Effector CD8-positive, alpha-beta T cell (primary cell): ENCODE measurements at regions not wholly inside any gene's neighbourhood (a gene's known extent, or its start where the extent isn't known, plus 50 kb on each side); places are given as distances from the start of the nearest gene placed in this dataset.
"Not testable (repeated sequence)": the region's sequence is repeated elsewhere in the genome, so short reads cannot be mapped to it uniquely, and the experiment has no call there.

Source experiments
- DNase-seq: peaks from one replicate; lab custom pipeline; 2025; lab: John Stamatoyannopoulos, UW

- no peak for DNase-seq
Measured at GRCh38 chr2:82968358-82968757, 1490.7 kb downstream of the SUCLG1 start.

GRCh38 chr2:82964341-82964740, 1494.7 kb downstream of the SUCLG1 start:
- DNase-seq = no peak

DNA sequence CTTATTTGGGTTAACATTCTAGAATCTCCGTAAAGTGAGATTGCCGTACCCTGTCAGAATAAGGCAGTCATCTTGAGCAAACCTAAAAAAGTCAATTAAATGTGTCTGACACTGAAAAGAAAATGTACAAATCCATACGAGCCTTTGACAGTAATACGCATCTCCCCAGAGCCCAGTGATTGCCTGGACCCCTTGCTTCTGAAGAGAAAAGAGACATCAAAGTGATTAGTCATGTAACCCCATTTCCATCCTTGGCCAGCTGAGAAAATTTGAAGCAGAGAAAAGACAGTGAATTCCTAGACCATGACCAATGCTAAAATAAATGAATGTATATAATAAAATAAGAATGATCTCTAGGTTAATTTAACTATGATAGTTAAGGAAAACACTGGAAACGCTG, 1499.4 kb downstream of the SUCLG1 start:
- no peak for DNase-seq

DNA sequence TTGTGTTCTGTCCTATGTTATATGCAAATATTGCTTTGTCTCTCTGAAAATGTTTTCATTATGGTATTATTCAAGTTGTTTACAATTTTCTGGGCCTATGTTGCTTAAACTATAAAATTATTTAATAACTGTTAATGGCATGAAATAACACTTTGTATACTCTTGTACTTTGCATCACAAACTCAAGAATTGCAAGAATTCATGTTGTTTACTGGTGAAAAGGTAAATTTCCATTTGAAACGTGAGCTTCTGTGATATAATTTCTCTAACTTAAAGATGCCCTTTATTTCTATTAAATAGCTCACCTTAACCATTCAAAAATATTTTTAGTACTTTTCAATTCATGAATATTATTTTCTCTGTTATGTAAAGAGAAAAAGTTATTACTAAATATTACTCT, 1504.2 kb downstream of the SUCLG1 start:
- no peak for DNase-seq

- DNase-seq = no peak
Measured at GRCh38 chr2:82939211-82939610, 1519.9 kb downstream of the SUCLG1 start.

GRCh38 chr2:82938321-82938845, 1520.7 kb downstream of the SUCLG1 start:
- DNase-seq = not testable (repeated sequence)

DNA sequence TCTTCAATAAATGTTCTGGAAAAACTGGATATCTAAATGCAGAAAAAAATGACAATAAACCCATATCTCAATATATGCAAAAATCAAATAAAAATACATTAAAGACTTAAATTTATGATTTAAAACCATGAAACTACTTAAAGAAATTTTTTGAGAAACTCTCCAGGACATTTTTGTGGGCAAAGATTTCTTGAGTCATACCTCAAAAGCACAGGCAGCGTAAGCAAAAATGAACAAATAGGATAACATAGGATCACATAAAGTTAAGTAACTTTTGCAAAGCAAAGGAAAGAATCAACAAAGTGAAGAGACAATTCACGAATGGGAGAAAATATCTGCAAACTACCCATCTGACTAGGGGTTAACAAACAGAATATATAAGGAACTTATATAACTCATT, 1545.5 kb downstream of the SUCLG1 start:
- DNase-seq = no peak

- no peak for DNase-seq
Measured at GRCh38 chr2:82896117-82896516, 1563.0 kb downstream of the SUCLG1 start.

GRCh38 chr2:82893190-82893589, 1565.9 kb downstream of the SUCLG1 start:
- DNase-seq = no peak

- no peak for DNase-seq
Measured at GRCh38 chr2:82879803-82880202, 1579.3 kb downstream of the SUCLG1 start.

DNA sequence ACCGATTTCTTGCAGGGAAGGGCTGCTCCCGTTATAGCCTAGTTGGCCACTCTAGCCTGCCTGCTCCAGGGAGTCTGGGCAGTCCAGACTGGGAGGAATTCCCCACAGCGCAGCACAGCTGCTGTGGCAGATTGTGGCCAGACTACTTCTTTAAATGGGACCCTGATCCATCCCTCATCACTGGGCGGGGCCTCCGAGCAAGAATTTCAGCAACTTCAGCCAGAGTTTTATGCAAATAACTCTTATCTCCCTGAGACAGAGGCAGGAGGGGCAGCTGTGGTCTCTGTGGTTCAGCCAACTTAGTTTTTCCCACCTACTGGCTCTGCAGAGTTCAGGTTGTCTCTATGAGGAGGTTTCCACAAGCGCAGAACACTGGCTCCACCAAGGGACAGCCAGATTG, 1583.2 kb downstream of the SUCLG1 start:
- DNase-seq = no peak

DNA sequence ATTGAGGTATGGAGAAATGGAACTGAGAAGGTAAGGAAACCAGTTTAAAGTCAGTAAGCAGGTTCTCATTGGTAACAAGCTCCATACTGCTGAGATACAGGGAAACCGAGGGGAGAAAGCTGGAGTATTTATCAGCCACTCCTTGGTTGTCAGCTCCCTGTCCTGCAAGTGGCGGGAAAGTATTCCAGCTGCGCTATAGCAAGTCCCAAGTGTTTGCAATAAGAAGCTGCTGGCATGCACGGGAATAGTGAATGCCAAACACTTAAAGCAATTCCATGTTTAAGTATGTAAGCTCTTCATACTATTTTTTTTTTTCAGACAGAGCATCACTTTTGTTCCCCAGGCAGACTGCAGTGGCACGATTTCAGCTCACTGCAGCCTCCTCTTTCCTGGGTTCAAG, 1601.1 kb downstream of the SUCLG1 start:
- no peak for DNase-seq

DNA sequence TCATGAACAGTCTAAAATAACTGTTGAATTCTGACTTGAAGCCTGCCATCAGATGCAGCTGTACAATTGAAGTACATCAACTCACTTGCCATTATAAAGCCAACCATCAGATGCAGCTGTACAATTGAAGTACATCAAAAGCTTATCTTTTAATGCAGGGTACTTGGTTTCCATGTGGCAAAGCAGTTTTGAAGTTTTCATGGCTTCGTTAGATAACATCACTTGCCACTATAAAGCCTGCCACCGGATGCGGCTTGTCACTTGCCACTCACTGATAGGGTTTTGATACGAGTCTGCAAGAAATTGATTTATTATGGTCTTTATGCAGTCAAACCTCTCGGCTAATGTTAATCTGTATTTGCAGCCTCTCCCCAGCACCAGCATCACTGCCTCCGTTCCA, 1605.8 kb downstream of the SUCLG1 start:
- no peak for DNase-seq

DNA sequence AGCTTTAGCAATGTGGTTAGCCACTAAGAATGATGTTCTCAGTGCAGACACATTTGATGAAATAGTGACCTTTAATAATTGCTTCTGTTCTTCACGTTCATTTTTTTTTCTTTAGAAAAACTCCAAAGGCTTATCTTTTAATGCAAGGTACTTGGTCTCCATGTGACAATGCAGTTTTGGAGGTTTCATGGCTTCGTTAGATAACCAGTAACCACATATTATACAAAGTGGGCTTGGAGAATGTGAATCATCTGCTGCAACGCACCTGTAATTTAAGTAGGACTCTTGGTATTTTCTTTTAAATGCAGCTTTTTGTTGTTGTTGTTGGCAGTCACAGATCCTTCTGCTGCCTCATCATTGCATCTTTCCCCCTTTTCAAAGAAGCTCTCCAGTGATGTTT, 1606.3 kb downstream of the SUCLG1 start:
- DNase-seq = no peak

DNA sequence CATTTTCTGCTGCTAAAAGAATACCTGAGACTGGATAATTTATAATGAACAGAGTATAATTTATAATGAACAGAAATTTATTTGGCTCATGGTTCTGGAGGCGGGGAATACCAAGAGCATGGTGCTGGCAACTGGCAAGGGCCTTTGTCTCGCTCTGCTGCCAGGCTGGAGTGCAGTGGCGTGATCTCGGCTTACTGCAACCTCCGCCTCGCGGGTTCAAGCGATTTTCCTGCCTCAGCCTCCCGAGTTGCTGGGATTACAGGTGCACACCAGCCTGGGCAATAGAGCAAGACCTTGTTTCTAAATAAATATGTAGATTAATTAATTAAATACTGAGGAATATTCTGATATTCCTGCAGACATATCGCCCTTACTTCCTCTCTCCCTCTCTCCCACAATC, 1610.8 kb downstream of the SUCLG1 start:
- no peak for DNase-seq

- no peak for DNase-seq
Measured at GRCh38 chr2:82839036-82839435, 1620.0 kb downstream of the SUCLG1 start.

- no peak for DNase-seq
Measured at GRCh38 chr2:82837588-82838304, 1621.3 kb downstream of the SUCLG1 start.

GRCh38 chr2:82834893-82835292, 1624.2 kb downstream of the SUCLG1 start:
- no peak for DNase-seq

GRCh38 chr2:82827426-82827825, 1631.7 kb downstream of the SUCLG1 start:
- no peak for DNase-seq

DNA sequence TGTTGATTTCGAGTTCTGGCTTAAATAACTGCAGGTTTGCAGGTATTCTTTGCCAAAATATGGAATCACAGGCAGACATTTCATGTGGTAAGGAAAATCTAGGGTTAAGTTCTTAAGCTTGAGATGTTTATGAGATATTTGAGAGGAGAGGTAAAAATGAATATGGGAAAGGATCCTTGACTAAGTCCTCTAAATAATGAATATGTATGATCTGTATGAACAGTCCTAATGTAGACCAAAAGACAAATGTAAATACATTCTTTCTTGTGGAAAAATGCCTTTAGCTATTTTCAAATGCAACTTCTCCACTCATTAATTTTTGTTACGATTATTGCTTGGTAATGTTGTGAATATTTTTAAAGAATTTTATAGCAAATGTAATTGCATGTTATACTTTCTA, 1632.6 kb downstream of the SUCLG1 start:
- DNase-seq = no peak

DNA sequence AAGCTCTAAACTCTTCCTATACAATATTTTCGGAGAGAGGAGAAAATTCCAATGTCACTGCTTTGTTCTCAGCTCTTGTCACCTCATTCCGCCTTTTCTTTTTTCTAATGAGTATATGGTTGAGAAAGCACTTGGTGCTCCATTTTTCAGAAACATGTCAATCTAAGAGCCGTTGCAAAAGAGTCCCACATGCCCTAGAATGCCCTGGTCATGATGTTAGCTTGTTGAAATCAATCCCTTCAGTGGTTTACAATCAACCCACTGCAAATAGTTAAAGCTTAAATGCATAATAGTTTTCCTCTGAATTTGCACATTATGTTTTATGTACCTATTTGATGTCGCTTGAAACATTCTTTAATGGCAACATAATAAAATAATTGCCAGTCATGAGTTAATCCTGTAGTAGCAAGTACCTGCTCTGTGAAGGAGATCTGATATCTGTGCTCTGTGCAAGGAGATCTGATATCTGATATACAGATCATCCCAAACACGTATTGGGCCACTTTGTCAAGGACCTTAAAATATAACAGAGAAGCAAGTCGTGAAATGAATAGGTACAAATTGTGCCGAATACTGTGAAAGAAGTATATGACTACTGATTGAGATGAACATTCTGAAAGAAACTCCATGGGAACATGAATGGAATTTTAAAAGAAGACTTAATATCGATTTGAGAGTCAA, 1633.5 kb downstream of the SUCLG1 start:
- no peak for DNase-seq

DNA sequence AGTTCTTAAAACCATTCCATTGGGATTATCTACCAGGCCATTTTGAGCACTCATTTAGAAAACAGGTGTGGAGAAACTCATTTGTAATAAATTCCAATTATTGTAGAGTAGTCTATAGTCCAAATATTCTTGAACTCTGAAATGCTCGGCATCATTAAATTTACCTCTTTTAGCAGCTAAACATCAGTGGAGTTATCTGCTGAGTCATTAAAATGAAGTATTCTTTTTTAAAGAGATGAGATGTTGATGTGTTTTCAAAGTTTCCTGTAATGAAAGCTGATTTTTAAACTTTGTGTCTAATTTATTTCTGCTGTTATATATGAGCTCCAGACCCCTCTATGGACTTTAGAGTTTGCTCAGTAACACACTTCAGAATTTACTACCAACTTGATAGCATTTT, 1635.2 kb downstream of the SUCLG1 start:
- DNase-seq = no peak

- DNase-seq = no peak
Measured at GRCh38 chr2:82819951-82820350, 1639.1 kb downstream of the SUCLG1 start.

GRCh38 chr2:82814146-82814545, 1644.9 kb downstream of the SUCLG1 start:
- DNase-seq = no peak
